ENCODE measurements at regions not wholly inside any gene's neighbourhood (a gene's known extent, or its start where the extent isn't known, plus 50 kb on each side); places are given as distances from the start of the nearest gene placed in this dataset.

DNA sequence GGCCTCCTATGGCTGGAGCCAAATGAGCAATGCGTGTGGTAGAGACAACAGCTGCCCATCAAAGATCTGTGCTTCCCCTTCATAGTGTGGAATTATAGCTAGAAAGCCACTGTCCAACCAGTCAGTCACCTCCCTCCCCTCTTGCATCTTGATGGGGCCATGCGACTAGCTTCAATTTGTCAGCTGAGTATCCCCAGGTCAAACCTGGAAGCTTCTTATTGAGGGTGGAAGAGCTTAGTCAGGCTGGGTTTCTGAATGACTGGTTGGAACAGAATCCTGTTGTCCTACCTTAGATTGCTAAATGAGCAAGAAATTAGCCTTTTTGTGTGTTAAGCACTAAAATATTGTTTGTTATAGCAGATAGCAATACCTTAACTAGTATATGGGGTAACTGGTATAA is 625.4 kb downstream of the PTPRC start:
- no peaks in the 10 kb centered on the region for H3K9me3 Mint-ChIP-seq

DNA sequence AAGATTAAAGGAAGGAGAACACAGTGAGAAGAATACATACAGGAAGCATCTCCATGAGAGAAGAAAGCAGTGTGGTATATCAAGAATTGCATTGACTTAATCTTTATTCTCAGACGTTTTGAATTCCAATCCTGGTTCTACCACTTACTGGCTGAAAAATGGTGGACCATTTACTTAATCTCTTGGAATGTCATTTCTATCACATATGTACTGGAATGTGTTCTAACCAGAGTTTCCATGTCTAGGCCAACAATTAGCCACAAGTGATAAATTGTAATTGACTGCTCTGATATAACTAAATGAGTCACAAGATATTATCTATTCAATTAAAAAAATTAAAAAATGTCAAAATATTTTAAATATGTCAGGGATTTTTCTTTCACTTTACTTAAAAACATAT is 626.1 kb downstream of the PTPRC start:
- H3K9me3 Mint-ChIP-seq, result no peaks in the 10 kb centered on the region
- no peak overlapping the region for H3K27ac Mint-ChIP-seq
- no peak overlapping the region for H3K4me3 Mint-ChIP-seq
- peaks cover 8% of the 10 kb centered on the region for H3K4me1 Mint-ChIP-seq (ENCODE audit: low read depth)
- peaks cover 5% of the 10 kb centered on the region for H3K27me3 Mint-ChIP-seq
- DNase-seq, result no peak
- H3K36me3 Mint-ChIP-seq (ENCODE audit: low read depth), result no peaks in the 10 kb centered on the region

More for the DNA sequence above, 625.4 kb downstream of the PTPRC start:
- peaks cover 7% of the 10 kb centered on the region for H3K27me3 Mint-ChIP-seq
- no peak overlapping the region for H3K27ac Mint-ChIP-seq
- peaks cover 8% of the 10 kb centered on the region for H3K4me1 Mint-ChIP-seq (ENCODE audit: low read depth)
- no peak overlapping the region for H3K4me3 Mint-ChIP-seq
- no peak for DNase-seq
- H3K36me3 Mint-ChIP-seq (ENCODE audit: low read depth), result no peaks in the 10 kb centered on the region

DNA sequence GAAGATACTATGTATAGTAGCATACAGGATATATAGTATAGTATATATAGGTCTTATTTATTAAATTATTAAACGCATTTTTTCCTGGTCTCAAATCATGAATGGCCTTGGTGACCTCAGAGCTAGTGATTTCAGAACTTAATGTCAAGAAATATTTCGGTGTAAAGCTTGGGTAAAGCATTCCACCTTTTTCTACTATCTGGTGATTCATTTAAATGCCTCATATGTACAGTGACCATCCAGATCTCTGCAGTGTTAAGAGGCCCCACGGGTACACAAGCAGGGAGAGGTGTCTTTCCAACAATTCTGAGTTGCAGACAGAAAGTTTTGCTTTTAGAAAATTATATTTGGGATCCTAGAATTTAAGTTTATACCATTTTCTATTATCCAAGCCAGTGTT is 626.5 kb downstream of the PTPRC start:
- no peaks in the 10 kb centered on the region for H3K9me3 Mint-ChIP-seq
- peaks cover 7% of the 10 kb centered on the region for H3K27me3 Mint-ChIP-seq
- no peak for DNase-seq
- no peak overlapping the region for H3K4me3 Mint-ChIP-seq
- peaks cover 8% of the 10 kb centered on the region for H3K4me1 Mint-ChIP-seq (ENCODE audit: low read depth)
- no peak overlapping the region for H3K27ac Mint-ChIP-seq
- no peaks in the 10 kb centered on the region for H3K36me3 Mint-ChIP-seq (ENCODE audit: low read depth)

DNA sequence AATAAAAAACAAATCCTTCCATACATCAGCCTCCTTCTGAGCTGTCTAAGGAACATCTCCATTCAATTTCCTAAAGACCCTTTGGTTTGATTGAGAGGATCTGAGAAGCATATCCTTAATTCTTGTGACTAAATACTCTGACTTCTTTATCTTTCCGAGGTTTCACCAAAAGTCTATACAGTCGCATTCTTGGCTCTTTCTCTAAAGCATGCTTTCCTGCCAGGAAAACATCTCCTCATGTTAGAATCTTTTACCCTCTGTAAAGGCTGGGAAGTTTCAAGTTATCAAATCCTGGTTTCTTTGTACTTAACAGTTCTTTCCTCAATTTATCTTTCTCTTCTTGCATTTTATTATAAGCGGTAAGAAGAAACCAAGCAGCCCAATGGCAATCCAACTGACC is 630.4 kb downstream of the PTPRC start:
- no peak overlapping the region for H3K4me3 Mint-ChIP-seq
- H3K27ac Mint-ChIP-seq, result no peak overlapping the region
- peaks cover 9% of the 10 kb centered on the region for H3K27me3 Mint-ChIP-seq
- peaks cover 23% of the 10 kb centered on the region for H3K4me1 Mint-ChIP-seq (ENCODE audit: low read depth)
- no peak for DNase-seq
- no peaks in the 10 kb centered on the region for H3K36me3 Mint-ChIP-seq (ENCODE audit: low read depth)
- H3K9me3 Mint-ChIP-seq, result no peaks in the 10 kb centered on the region

DNA sequence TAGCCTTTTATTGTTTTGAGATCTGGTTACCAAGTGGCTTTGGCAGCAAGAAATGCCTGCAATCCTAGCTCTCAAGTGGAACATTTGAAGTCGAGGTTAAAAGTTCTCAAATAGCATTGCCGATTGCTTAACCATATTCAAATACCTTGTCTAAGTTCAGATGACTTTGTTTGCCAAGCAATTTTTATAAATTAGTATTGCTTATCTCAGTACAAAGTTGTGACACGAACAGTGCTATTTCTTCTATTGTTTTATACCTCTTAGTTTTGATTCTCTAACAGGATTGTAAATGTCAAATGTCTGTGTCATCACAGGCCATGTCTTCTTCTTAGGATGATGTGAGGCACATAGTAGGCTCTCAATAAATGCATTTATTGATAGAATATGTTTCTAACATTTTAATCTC is 633.3 kb downstream of the PTPRC start:
- peaks cover 24% of the 10 kb centered on the region for H3K4me1 Mint-ChIP-seq (ENCODE audit: low read depth)
- H3K27ac Mint-ChIP-seq, result no peak overlapping the region
- DNase-seq, result no peak
- peaks cover 9% of the 10 kb centered on the region for H3K27me3 Mint-ChIP-seq
- no peaks in the 10 kb centered on the region for H3K36me3 Mint-ChIP-seq (ENCODE audit: low read depth)
- H3K4me3 Mint-ChIP-seq, result no peak overlapping the region
- no peaks in the 10 kb centered on the region for H3K9me3 Mint-ChIP-seq

DNA sequence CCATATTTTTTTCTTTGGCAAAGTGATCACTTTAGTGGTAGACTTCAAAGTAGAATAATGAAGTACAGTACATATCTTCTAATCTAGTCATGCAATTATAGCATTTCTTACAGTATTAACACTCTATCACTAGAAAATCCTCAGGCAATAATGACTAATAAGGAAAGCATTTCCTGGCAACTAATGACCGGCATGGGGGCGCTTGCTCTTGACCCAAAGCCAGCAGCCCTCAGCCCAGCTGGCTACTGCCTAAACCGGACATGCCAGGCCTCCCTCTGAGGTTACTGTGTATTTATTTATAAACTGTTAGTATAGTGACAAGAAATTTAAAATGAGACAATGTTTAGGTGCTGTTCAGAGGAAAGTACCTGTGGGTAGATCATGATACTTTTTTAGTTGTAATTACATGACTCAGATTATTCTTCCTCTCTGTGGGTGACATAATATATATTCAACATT is 633.8 kb downstream of the PTPRC start:
- Mint-ChIP-seq H3K4me3 (no peak overlapping the region), H3K9me3 (no peaks in the 10 kb centered on the region), H3K36me3 (ENCODE audit: low read depth) (no peaks in the 10 kb centered on the region), H3K27me3 (peaks cover 9% of the 10 kb centered on the region), H3K27ac (no peak overlapping the region), H3K4me1 (ENCODE audit: low read depth) (peaks cover 24% of the 10 kb centered on the region)
- no peak for DNase-seq

DNA sequence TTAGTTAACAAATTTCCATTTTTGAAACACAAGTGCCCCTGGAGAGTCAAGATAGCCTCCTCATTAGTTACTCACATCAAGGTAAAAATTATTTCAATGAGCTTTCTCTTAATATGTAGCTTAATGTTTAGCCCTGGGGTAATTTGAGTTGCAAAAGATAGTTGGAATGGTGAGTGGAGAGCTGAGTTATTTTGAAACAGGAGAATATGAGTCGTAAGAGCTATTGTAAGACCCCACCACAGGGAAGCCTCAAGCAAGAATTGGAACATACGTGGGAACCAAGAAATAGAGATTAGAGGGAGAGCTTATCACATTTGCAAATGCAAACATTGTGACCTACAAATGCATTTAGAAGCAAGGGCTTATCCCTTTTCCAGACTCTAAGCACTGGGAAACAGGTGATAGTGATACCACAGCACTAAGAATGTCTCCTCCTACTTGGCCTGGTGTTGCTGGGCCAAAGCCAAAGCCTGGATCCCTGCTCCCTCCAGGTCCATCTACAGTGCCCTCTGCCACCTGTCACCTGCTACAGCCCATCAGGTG is 635.1 kb downstream of the PTPRC start:
- Mint-ChIP-seq H3K27ac (no peak overlapping the region), H3K27me3 (peaks cover 9% of the 10 kb centered on the region), H3K9me3 (no peaks in the 10 kb centered on the region), H3K36me3 (ENCODE audit: low read depth) (no peaks in the 10 kb centered on the region), H3K4me1 (ENCODE audit: low read depth) (peaks cover 24% of the 10 kb centered on the region), H3K4me3 (no peak overlapping the region)
- no peak for DNase-seq

DNA sequence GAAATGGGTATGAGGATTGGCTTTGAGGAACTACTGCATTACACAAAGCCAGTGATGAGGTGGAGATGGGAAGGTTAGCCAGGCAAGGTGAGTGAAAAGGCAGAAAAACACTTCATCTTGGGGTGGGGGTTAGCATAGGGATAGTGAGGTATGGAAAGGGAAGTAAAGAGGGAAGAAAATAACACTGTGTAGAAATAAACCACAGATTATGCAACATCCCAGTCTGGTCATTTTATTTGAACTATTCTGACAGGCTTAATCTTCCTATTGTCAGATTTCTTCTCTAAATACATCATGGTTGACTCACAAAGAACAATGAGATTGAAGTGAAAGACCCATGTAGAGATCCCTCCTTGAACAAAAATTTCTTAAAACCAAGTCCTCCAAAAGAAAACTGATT is 640.2 kb downstream of the PTPRC start:
- peaks cover 23% of the 10 kb centered on the region for H3K4me1 Mint-ChIP-seq (ENCODE audit: low read depth)
- H3K9me3 Mint-ChIP-seq, result no peaks in the 10 kb centered on the region
- no peak overlapping the region for H3K4me3 Mint-ChIP-seq
- H3K27me3 Mint-ChIP-seq, result peaks cover 6% of the 10 kb centered on the region
- H3K36me3 Mint-ChIP-seq (ENCODE audit: low read depth), result no peaks in the 10 kb centered on the region
- DNase-seq, result no peak
- no peak overlapping the region for H3K27ac Mint-ChIP-seq

DNA sequence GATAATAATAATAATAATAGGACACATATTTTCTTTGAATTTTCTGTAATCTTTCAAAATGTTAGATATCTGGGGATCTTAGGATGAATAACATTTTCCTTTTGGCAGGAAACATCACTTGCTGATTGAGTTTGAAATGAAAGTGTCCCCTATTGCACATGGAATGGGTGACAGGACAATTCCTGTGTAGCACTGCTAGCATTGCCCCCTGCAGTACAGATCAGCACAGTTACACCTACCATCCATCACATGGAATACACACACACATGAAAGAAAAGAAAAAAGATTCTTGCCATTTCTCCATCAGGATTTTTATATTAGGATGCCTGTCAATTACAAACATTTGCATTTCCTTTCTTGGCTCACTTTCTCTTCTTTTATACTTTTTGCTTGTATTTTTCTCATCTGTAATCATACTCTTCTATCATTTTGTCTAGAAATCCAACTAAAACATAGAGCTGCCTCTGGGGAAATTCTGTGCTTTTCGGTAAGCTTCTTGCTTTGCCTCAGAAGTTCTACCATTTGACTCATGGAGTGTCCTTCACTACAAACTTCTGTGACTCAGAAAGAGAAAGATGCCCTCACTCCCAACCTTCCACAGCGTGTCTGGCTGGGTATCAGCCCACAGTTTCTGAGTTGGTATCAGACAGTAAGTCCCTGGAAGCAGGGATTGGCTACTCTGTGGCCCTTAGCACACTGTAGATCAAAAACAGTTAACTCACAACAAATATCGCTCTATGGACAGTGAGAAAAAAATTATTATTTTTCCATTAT is 641.2 kb downstream of the PTPRC start:
- peaks cover 7% of the 10 kb centered on the region for H3K27me3 Mint-ChIP-seq
- H3K27ac Mint-ChIP-seq, result peak overlapping the region; percentile 3
- no peak overlapping the region for H3K4me3 Mint-ChIP-seq
- peaks cover 17% of the 10 kb centered on the region for H3K4me1 Mint-ChIP-seq (ENCODE audit: low read depth)
- no peak for DNase-seq
- H3K36me3 Mint-ChIP-seq (ENCODE audit: low read depth), result no peaks in the 10 kb centered on the region
- H3K9me3 Mint-ChIP-seq, result no peaks in the 10 kb centered on the region

DNA sequence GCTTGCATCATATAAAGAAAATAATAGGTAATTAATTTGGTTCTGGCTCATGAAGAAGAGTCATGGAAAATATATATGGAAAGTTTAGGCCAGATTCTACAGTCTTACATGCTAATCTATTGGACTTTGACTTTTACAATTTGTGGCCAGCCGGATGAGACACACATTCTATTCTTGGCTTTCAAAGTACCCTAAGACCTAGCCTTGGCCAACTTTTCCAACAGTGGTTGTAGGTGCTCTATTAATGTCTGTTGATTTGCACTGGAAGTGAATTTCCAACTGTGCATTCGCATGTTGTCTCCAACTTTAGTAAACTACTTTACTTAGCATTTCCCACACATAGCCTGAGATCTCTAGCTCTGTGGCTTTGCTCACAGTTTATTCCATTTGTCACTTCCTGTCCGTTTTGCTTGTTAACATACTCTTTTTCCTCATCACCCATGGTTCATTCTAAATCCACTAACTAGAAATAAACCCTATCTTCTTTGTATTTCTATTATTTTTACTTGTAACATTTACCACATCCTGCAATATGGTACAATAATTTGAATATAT is 644.0 kb downstream of the PTPRC start:
- H3K4me1 Mint-ChIP-seq (ENCODE audit: low read depth), result peaks cover 26% of the 10 kb centered on the region
- no peak for DNase-seq
- H3K36me3 Mint-ChIP-seq (ENCODE audit: low read depth), result no peaks in the 10 kb centered on the region
- no peak overlapping the region for H3K27ac Mint-ChIP-seq
- no peak overlapping the region for H3K4me3 Mint-ChIP-seq
- peaks cover 16% of the 10 kb centered on the region for H3K27me3 Mint-ChIP-seq
- H3K9me3 Mint-ChIP-seq, result no peaks in the 10 kb centered on the region

DNA sequence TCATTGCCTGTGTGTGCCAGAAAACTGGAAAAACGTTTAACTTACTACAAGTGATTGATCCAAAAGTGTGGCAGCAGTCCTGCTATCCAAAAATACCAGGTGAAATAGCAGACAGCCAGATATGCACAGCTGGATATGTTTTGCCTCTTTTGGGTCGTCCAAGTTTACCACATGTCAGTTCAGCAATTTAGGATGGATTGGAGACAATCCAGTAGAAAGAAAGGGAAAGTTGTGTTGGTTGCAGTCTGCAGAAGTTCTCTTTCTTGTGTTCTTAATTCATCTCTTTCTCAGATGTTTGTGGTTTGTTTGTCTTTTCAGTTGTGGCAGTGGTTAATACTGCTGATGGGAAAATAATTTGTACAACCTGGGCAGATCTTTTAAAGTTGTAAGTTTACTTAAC is 645.0 kb downstream of the PTPRC start:
- H3K36me3 Mint-ChIP-seq (ENCODE audit: low read depth), result no peaks in the 10 kb centered on the region
- H3K4me1 Mint-ChIP-seq (ENCODE audit: low read depth), result peaks cover 26% of the 10 kb centered on the region
- H3K9me3 Mint-ChIP-seq, result no peaks in the 10 kb centered on the region
- no peak overlapping the region for H3K27ac Mint-ChIP-seq
- no peak overlapping the region for H3K4me3 Mint-ChIP-seq
- peaks cover 16% of the 10 kb centered on the region for H3K27me3 Mint-ChIP-seq
- no peak for DNase-seq

DNA sequence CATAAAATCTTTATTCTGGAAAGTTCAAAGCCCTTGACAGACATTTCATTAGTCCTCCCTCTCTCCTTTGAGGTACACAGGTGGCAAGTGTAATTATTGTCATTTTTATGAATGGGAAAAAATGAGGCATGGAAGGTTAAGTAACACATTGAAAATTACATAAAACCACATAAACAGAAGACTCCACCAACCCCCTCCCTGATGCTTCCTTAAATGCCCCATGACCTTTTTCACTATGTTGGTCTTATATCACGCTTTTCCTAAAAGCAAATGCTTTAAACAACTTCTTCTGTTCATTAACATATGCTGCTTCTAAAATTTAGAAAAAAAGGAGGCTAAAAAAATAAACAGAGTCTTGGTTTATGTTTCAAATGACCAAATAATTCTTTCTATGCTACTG is 648.4 kb downstream of the PTPRC start:
- peaks cover 20% of the 10 kb centered on the region for H3K4me1 Mint-ChIP-seq (ENCODE audit: low read depth)
- no peak overlapping the region for H3K27ac Mint-ChIP-seq
- DNase-seq, result no peak
- H3K4me3 Mint-ChIP-seq, result no peak overlapping the region
- no peaks in the 10 kb centered on the region for H3K36me3 Mint-ChIP-seq (ENCODE audit: low read depth)
- H3K27me3 Mint-ChIP-seq, result peaks cover 21% of the 10 kb centered on the region
- H3K9me3 Mint-ChIP-seq, result no peaks in the 10 kb centered on the region

DNA sequence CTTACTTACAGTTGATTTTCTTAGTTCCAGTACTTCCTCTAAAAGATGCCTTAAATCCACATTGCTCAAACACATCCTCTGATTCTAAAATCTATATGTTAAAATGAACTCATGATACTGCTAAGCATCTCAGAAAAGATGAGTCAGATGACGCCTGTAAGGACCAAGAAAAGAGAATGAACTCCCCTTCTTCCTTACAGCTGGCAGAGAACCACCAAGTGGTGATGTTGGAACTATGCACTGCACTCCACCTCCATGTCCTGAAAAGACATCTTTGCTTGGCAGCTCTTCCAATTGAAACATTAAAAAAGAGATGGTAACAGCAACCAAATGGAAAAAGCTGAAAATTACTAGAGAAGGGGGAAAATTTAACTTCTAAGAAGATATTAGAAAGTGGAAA is 648.8 kb downstream of the PTPRC start:
- no peaks in the 10 kb centered on the region for H3K36me3 Mint-ChIP-seq (ENCODE audit: low read depth)
- H3K27ac Mint-ChIP-seq, result no peak overlapping the region
- no peak overlapping the region for H3K4me3 Mint-ChIP-seq

DNA sequence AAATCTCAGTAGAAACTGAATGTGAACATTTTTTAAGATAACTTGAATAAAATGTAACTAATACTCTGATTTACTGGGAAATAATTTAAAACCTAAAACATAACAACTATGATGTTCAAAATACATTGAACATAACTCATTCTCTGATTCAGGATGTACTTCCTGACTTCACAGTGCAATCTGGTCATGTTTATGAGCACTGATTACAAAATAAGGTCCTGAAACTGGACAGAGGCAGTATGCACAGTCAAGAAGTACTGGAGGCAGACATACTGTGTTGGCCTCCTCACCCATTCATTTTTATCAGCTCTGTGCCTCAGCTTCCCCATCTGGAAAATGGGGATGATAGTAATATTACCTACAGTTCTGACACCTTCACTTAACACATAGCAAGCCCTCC is 651.3 kb downstream of the PTPRC start:
- no peak for DNase-seq
- Mint-ChIP-seq H3K9me3 (no peaks in the 10 kb centered on the region), H3K27me3 (peaks cover 19% of the 10 kb centered on the region), H3K36me3 (ENCODE audit: low read depth) (no peaks in the 10 kb centered on the region), H3K4me1 (ENCODE audit: low read depth) (peaks cover 11% of the 10 kb centered on the region), H3K27ac (no peak overlapping the region), H3K4me3 (no peak overlapping the region)

More for the DNA sequence above, 648.8 kb downstream of the PTPRC start:
- no peak for DNase-seq
- Mint-ChIP-seq H3K9me3 (no peaks in the 10 kb centered on the region), H3K4me1 (ENCODE audit: low read depth) (peaks cover 19% of the 10 kb centered on the region), H3K27me3 (peaks cover 21% of the 10 kb centered on the region)

DNA sequence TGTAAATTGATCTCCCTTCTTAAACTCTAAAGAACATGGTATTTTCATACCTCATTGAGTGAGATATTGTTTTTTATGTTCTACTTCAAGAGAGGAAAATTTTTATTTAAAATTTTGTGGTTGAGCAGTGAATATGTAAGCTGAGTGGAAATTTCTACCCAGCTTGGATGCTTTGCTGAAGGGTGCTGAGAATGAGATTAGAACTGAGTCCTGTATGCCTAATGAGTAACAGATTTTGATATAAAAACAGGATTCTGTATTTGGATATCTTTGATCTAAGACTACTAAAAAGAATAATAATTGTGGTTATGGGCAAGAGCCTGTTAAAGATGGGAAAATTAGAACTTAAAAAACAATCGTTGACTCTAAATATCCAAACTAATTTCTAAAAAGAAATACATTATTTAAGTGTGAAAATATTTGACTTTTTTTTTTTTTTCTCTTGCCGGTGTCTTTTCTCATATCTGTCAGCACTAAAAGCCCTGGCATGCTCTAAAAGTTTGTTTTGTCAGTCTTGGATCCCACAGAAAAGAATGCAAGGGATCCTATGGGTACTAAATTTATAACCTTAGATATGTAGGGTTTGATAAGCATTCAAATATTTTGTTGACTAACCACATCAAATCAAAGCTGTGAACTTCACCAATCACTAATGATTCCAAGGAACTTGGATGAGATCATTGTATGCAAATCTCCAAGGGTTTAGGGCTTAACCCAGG is 652.3 kb downstream of the PTPRC start:
- Mint-ChIP-seq H3K27me3 (peaks cover 21% of the 10 kb centered on the region), H3K9me3 (no peaks in the 10 kb centered on the region), H3K4me3 (no peak overlapping the region), H3K36me3 (ENCODE audit: low read depth) (no peaks in the 10 kb centered on the region), H3K4me1 (ENCODE audit: low read depth) (peaks cover 11% of the 10 kb centered on the region), H3K27ac (no peak overlapping the region)
- no peak for DNase-seq

All from activated T-cell treated with anti-CD3 and anti-CD28 coated beads, Interleukin-2, amount 50 U/mL, for 24 hours (primary cell).